ENCODE measurements at regions not wholly inside any gene's neighbourhood (a gene's known extent, or its start where the extent isn't known, plus 50 kb on each side); places are given as distances from the start of the nearest gene placed in this dataset.

DNA sequence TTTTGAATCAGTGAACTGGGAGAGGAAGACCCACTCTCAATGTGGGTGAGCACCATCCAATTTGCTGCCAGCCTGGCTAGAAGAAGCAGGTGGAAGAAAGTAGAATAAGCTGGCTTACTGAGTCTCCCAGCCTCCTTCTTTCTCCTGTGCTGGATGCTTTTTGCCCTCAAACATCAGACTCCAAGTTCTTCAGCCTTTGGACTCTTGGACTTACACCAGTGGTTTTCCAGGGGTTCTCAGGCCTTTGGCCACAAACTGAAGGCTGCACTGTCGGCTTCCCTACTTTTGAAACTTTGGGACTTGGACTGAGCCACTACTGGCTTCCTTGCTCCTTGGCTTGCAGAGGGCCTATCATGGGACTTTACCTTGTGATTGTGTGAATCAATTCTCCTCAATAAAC, 804.2 kb upstream of the SLITRK1 start:
- TF ChIP-seq GATA3 (IDR thresholded peaks at IDR 0.05; ENCODE audit: low read depth, low read length) (no peak), GATA2 (IDR thresholded peaks at IDR 0.05; ENCODE audit: low read depth, low read length) (no peak)
